ENCODE measurements at regions not wholly inside any gene's neighbourhood (a gene's known extent, or its start where the extent isn't known, plus 50 kb on each side); places are given as distances from the start of the nearest gene placed in this dataset.

GRCh38 chr4:188246488-188246887, 107.2 kb downstream of the TRIML1 start:
- Histone ChIP-seq H3K4me1 (ENCODE audit: insufficient read depth, low read length) (no peaks in the 10 kb centered on the region), H3K9me3 (ENCODE audit: low read length) (no peaks in the 10 kb centered on the region), H3K27ac (ENCODE audit: low read depth, low read length) (no peak overlapping the region), H3K4me3 (ENCODE audit: low read depth in 1 of 2, low read length in 2 of 2) (no peak overlapping the region), H3K9ac (ENCODE audit: low read length) (no peak overlapping the region), H3K27me3 (ENCODE audit: control insufficient read depth in 1 of 2, insufficient read depth in 2 of 2, low read length in 2 of 2) (no peaks in the 10 kb centered on the region), H3K36me3 (ENCODE audit: insufficient read depth, low read length) (no peaks in the 10 kb centered on the region)

DNA sequence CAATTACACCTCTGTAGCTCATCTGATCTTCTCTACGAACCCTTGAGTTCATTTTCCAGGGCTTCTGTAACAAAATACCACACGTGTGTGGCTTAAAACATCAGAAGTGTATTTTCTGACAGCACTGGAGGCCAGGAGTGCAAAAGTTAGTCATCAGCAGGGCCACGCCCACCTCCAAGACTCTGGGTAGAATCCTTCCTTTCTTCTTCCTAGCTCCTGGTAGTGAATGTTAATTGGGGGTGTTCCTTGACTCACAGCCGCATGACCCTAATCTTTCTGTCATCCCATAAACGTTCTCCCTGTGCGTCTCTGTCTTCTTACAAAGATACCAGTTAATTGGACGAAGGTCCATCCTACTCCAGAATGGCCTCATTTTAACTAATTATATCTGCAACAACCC, 115.0 kb downstream of the TRIML1 start:
- no peaks in the 10 kb centered on the region for H3K4me1 ChIP-seq (ENCODE audit: insufficient read depth, low read length)
- no peak overlapping the region for H3K9ac ChIP-seq (ENCODE audit: low read length)
- no peak overlapping the region for H3K27ac ChIP-seq (ENCODE audit: low read depth, low read length)
- H3K27me3 ChIP-seq (ENCODE audit: control insufficient read depth in 1 of 2, insufficient read depth in 2 of 2, low read length in 2 of 2), result no peaks in the 10 kb centered on the region
- H3K4me3 ChIP-seq (ENCODE audit: low read depth in 1 of 2, low read length in 2 of 2), result no peak overlapping the region
- H3K9me3 ChIP-seq (ENCODE audit: low read length), result no peaks in the 10 kb centered on the region
- H3K36me3 ChIP-seq (ENCODE audit: insufficient read depth, low read length), result no peaks in the 10 kb centered on the region

GRCh38 chr4:188262464-188262863, 123.2 kb downstream of the TRIML1 start:
- no peaks in the 10 kb centered on the region for H3K4me1 ChIP-seq (ENCODE audit: insufficient read depth, low read length)
- no peak overlapping the region for H3K27ac ChIP-seq (ENCODE audit: low read depth, low read length)

DNA sequence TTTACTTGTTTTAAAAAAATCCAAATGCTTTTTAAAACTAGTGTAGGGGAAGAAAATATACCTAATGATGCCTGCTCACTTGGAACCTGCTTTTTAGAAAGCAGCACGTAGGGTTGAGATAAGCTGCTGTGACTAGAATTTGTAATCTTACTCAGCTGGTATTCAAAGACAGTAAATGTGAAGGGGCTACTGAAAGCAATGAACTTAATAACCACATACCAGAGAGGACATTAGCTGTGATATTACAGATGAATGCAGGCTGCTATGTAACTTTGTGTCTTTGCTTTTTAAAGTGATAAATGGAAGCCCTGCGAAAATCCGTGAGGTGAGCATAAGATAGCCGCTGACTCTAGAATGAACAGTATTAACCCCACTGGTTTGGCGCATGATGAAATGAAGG, 124.1 kb downstream of the TRIML1 start:
- Histone ChIP-seq H3K27me3 (ENCODE audit: control insufficient read depth in 1 of 2, insufficient read depth in 2 of 2, low read length in 2 of 2) (no peaks in the 10 kb centered on the region), H3K27ac (ENCODE audit: low read depth, low read length) (no peak overlapping the region)

More at GRCh38 chr4:188262464-188262863, 123.2 kb downstream of the TRIML1 start:
- Histone ChIP-seq H3K9me3 (ENCODE audit: low read length) (no peaks in the 10 kb centered on the region), H3K36me3 (ENCODE audit: insufficient read depth, low read length) (no peaks in the 10 kb centered on the region), H3K9ac (ENCODE audit: low read length) (no peak overlapping the region), H3K27me3 (ENCODE audit: control insufficient read depth in 1 of 2, insufficient read depth in 2 of 2, low read length in 2 of 2) (no peaks in the 10 kb centered on the region), H3K4me3 (ENCODE audit: low read depth in 1 of 2, low read length in 2 of 2) (no peak overlapping the region)

GRCh38 chr4:188266386-188266785, 127.1 kb downstream of the TRIML1 start:
- H3K27ac ChIP-seq (ENCODE audit: low read depth, low read length), result no peak overlapping the region
- no peaks in the 10 kb centered on the region for H3K4me1 ChIP-seq (ENCODE audit: insufficient read depth, low read length)
- H3K36me3 ChIP-seq (ENCODE audit: insufficient read depth, low read length), result no peaks in the 10 kb centered on the region
- no peaks in the 10 kb centered on the region for H3K9me3 ChIP-seq (ENCODE audit: low read length)
- H3K27me3 ChIP-seq (ENCODE audit: control insufficient read depth in 1 of 2, insufficient read depth in 2 of 2, low read length in 2 of 2), result no peaks in the 10 kb centered on the region
- no peak overlapping the region for H3K9ac ChIP-seq (ENCODE audit: low read length)
- H3K4me3 ChIP-seq (ENCODE audit: low read depth in 1 of 2, low read length in 2 of 2), result no peak overlapping the region

More for the DNA sequence above, 124.1 kb downstream of the TRIML1 start:
- H3K4me1 ChIP-seq (ENCODE audit: insufficient read depth, low read length), result no peaks in the 10 kb centered on the region
- H3K36me3 ChIP-seq (ENCODE audit: insufficient read depth, low read length), result no peaks in the 10 kb centered on the region
- no peaks in the 10 kb centered on the region for H3K9me3 ChIP-seq (ENCODE audit: low read length)
- H3K9ac ChIP-seq (ENCODE audit: low read length), result no peak overlapping the region
- H3K4me3 ChIP-seq (ENCODE audit: low read depth in 1 of 2, low read length in 2 of 2), result no peak overlapping the region

DNA sequence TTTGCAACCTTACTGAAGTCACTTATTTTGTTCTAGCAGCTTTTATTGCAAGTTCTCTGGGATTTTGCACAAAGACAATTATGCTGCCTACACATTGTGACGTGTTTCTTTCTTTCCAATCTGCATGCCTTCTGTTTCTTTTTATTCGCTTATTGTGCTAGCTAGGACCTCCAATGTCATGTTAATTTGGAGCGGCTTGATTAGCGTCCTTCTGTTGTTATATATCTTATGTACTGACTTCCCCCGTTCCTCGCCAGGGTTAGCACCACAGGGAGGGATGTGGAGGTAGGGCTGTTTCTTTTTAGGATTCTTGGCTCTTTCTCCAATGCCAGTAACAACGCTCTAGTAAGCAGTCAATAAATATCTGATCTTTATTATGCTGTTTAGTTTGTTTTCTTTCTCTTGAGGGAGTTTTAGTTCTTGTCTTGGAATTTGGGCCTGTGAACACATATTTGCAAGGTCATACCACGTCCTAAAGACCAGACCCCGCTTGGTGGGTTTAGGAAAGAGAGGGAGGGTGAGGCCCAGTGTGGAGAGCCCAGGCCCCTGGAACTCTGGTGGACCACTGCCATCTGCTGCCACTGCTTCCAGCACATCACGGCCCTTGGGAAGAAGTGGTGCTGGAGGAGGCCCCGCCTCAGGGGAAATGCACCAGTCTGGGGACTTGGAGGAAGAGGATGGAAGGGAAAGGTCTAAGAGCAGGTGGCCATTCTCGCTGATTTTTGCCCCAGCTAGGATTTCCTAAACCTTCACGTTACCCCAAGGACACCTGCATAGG, 129.1 kb downstream of the TRIML1 start:
- Histone ChIP-seq H3K4me1 (ENCODE audit: insufficient read depth, low read length) (no peaks in the 10 kb centered on the region), H3K36me3 (ENCODE audit: insufficient read depth, low read length) (no peaks in the 10 kb centered on the region), H3K9ac (ENCODE audit: low read length) (no peak overlapping the region), H3K4me3 (ENCODE audit: low read depth in 1 of 2, low read length in 2 of 2) (no peak overlapping the region), H3K27ac (ENCODE audit: low read depth, low read length) (no peak overlapping the region), H3K9me3 (ENCODE audit: low read length) (no peaks in the 10 kb centered on the region), H3K27me3 (ENCODE audit: control insufficient read depth in 1 of 2, insufficient read depth in 2 of 2, low read length in 2 of 2) (no peaks in the 10 kb centered on the region)

GRCh38 chr4:188270273-188271069, 131.2 kb downstream of the TRIML1 start:
- Histone ChIP-seq H3K4me3 (ENCODE audit: low read depth in 1 of 2, low read length in 2 of 2) (no peak overlapping the region), H3K27me3 (ENCODE audit: control insufficient read depth in 1 of 2, insufficient read depth in 2 of 2, low read length in 2 of 2) (no peaks in the 10 kb centered on the region), H3K36me3 (ENCODE audit: insufficient read depth, low read length) (no peaks in the 10 kb centered on the region), H3K27ac (ENCODE audit: low read depth, low read length) (no peak overlapping the region), H3K9ac (ENCODE audit: low read length) (no peak overlapping the region), H3K9me3 (ENCODE audit: low read length) (no peaks in the 10 kb centered on the region), H3K4me1 (ENCODE audit: insufficient read depth, low read length) (no peaks in the 10 kb centered on the region)

DNA sequence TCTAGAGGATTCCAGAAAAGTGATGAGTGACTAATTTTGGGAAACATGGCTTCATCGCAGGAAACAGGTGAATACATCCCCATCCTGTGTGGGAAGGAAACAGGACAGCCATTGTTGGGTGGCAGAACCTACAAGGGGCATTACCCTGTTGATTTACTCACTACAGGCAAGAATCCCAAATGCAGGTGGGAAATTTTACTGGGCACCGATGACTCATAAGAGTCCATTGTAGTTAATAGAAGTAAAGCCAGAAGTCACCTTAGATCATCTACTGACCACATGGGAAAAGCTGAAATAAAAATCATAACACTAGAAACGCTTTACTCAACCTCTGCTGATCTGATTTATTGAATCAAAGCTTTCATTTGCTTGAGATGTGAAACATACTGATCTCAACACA, 136.4 kb downstream of the TRIML1 start:
- Histone ChIP-seq H3K4me3 (ENCODE audit: low read depth in 1 of 2, low read length in 2 of 2) (no peak overlapping the region), H3K9me3 (ENCODE audit: low read length) (no peaks in the 10 kb centered on the region), H3K27me3 (ENCODE audit: control insufficient read depth in 1 of 2, insufficient read depth in 2 of 2, low read length in 2 of 2) (no peaks in the 10 kb centered on the region)

DNA sequence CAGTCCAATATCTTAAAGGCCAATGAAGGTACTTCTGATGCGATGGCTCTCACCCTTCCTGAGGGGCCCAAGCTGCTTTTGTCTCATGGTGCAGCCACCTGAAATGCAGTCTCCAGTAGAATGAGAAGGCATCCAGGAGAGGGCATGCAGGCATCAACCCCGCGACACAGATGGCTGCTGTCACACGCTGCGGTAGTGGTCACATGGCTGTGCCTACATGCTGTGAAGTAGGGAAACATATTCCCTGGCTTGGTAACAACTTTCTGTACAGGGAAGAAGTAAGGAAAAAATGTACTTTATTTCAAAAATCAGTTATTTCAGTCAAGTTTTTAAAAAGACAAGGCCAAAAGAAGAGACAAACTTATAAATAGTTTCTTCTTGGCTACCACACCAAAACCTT, 139.9 kb downstream of the TRIML1 start:
- H3K9ac ChIP-seq (ENCODE audit: low read length), result no peak overlapping the region
- H3K9me3 ChIP-seq (ENCODE audit: low read length), result no peaks in the 10 kb centered on the region
- H3K4me3 ChIP-seq (ENCODE audit: low read depth in 1 of 2, low read length in 2 of 2), result no peak overlapping the region
- no peaks in the 10 kb centered on the region for H3K36me3 ChIP-seq (ENCODE audit: insufficient read depth, low read length)
- H3K4me1 ChIP-seq (ENCODE audit: insufficient read depth, low read length), result no peaks in the 10 kb centered on the region
- H3K27ac ChIP-seq (ENCODE audit: low read depth, low read length), result no peak overlapping the region
- H3K27me3 ChIP-seq (ENCODE audit: control insufficient read depth in 1 of 2, insufficient read depth in 2 of 2, low read length in 2 of 2), result peaks cover 0 to 4% of the 10 kb centered on the region in 2 donors

More for the DNA sequence above, 136.4 kb downstream of the TRIML1 start:
- Histone ChIP-seq H3K27ac (ENCODE audit: low read depth, low read length) (no peak overlapping the region), H3K9ac (ENCODE audit: low read length) (no peak overlapping the region), H3K4me1 (ENCODE audit: insufficient read depth, low read length) (no peaks in the 10 kb centered on the region), H3K36me3 (ENCODE audit: insufficient read depth, low read length) (no peaks in the 10 kb centered on the region)

DNA sequence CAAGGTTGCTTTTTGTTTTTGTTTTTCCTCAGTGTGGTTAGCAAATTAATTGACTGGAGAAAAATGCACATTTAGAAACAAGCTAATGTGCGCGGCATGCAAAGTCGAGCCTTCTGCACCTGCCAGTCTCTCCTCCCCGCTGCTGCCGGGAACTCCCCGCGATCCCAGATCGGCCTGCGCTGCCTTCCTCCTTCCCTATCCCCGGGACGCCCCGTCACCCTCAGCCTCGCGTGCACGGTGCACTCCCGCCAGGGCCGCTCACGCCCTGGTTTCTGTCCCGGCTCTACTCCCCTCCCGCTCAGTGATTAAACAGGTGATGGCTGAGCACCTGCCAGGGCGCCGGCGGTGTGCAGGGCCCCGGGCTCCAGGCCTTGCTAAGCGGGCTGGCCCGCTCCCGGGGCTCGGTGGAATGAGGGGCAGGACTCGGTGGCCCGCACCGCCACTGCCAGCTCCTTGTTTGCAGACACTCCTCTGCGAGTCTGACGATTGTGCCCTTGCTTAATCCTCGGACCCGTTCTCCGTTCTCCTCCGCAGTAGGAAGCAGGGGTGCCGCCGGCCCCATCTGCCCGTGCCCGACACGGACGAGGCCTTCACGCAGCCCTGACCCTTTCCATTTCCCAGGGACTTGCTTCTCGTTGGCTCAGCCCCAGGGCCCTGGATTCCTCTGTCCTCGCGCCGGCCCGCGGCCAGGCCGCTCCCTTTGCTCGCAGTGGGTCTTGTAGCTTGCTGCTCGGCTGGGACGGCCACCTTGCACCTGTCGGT, 143.4 kb downstream of the TRIML1 start:
- Histone ChIP-seq H3K4me3 (ENCODE audit: low read depth in 1 of 2, low read length in 2 of 2) (peak overlapping the region in 1 of 2 donors; percentile 13), H3K9ac (ENCODE audit: low read length) (no peak overlapping the region)

DNA sequence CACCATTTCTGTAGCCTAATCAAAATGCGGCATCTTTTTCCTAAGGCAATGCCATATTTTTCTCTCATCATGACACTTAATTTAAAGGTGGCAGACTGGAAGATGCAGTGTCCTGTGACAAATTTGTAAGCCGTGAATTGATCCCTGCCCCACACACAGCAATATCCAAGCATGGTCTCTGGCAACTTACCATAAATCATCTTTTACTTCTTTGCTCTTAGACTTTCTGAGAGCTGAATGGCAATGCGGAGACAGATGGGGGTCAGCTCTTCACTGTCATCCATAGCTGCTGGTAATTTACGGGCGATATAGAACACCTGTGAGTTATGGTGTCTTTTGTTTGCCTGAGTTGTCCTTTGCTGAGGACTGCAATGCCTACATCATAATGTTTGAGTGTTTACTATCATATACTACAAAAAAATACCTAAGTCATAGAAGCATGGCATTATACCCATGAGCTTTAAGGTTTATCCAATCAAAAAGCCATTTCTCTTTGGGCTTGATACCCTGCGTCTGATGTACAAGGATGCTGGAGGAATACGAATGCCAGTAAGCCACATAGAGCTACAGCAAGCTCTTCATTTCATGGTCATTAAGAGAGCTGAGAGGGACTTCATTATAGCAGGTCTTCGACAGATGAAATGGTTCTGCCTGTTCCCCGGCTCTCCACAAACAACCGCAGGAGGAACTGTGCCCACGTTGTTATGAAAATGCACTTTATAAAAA, 148.1 kb downstream of the TRIML1 start:
- Histone ChIP-seq H3K9ac (ENCODE audit: low read length) (no peak overlapping the region), H3K27ac (ENCODE audit: low read depth, low read length) (no peak overlapping the region), H3K4me3 (ENCODE audit: low read depth in 1 of 2, low read length in 2 of 2) (no peak overlapping the region), H3K9me3 (ENCODE audit: low read length) (no peaks in the 10 kb centered on the region), H3K36me3 (ENCODE audit: insufficient read depth, low read length) (no peaks in the 10 kb centered on the region), H3K27me3 (ENCODE audit: control insufficient read depth in 1 of 2, insufficient read depth in 2 of 2, low read length in 2 of 2) (peaks cover 0 to 4% of the 10 kb centered on the region in 2 donors), H3K4me1 (ENCODE audit: insufficient read depth, low read length) (no peaks in the 10 kb centered on the region)

More for the DNA sequence above, 143.4 kb downstream of the TRIML1 start:
- Histone ChIP-seq H3K9me3 (ENCODE audit: low read length) (no peaks in the 10 kb centered on the region), H3K36me3 (ENCODE audit: insufficient read depth, low read length) (no peaks in the 10 kb centered on the region), H3K27me3 (ENCODE audit: control insufficient read depth in 1 of 2, insufficient read depth in 2 of 2, low read length in 2 of 2) (peaks cover 0 to 4% of the 10 kb centered on the region in 2 donors), H3K27ac (ENCODE audit: low read depth, low read length) (no peak overlapping the region), H3K4me1 (ENCODE audit: insufficient read depth, low read length) (no peaks in the 10 kb centered on the region)

Data from muscle layer of colon (tissue), 2 donors.